Mesendoderm (in vitro differentiated cells): ENCODE measurements at regions not wholly inside any gene's neighbourhood (a gene's known extent, or its start where the extent isn't known, plus 50 kb on each side); places are given as distances from the start of the nearest gene placed in this dataset.

Experiments used
- DNase-seq: peaks from one replicate; pipeline ENCODE4 v3.0.0; 2013
- H2AK5ac ChIP-seq: 2 replicates; pipeline ENCODE4 v1.6.1; 2013; ENCODE audit warnings: low read length, inconsistent platforms
- H2BK120ac ChIP-seq: 2 replicates; pipeline ENCODE4 v1.6.1; 2013; ENCODE audit warnings: low read depth, mild to moderate bottlenecking, low read length, moderate library complexity, mixed read lengths
- H2BK15ac ChIP-seq: replicated peaks from 2 replicates; pipeline ENCODE4 v1.6.1; 2013; ENCODE audit warnings: low read depth, mild to moderate bottlenecking, moderate library complexity
- H2BK5ac ChIP-seq: 2 replicates; pipeline ENCODE4 v1.6.1; 2013; ENCODE audit warnings: low read length, inconsistent platforms
- H3K18ac ChIP-seq: 2 replicates; pipeline ENCODE4 v1.6.1; 2013; ENCODE audit warnings: mild to moderate bottlenecking, low read length, mixed read lengths
- H3K23ac ChIP-seq: one replicate; pipeline ENCODE4 v1.6.1; 2013; ENCODE audit warnings: low read length
- H3K27ac ChIP-seq: 2 replicates; pipeline ENCODE4 v1.5.1; 2013; ENCODE audit warnings: low read depth, mild to moderate bottlenecking, inconsistent platforms, low read length, moderate library complexity
- H3K27me3 ChIP-seq: 2 replicates; pipeline ENCODE4 v1.6.1; 2013; ENCODE audit warnings: low read length, control low read depth, mild to moderate bottlenecking, inconsistent platforms; ENCODE audit not compliant: insufficient read depth, poor library complexity
- H3K36me3 ChIP-seq: 2 replicates; pipeline ENCODE4 v1.6.1; 2013; ENCODE audit warnings: low read length, inconsistent platforms; ENCODE audit not compliant: control insufficient read depth, insufficient read depth
- H3K4ac ChIP-seq: one replicate; pipeline ENCODE4 v1.6.1; 2013; ENCODE audit warnings: low read depth, mild to moderate bottlenecking, low read length, moderate library complexity
- H3K4me1 ChIP-seq: 2 replicates; pipeline ENCODE4 v1.6.1; 2013; ENCODE audit warnings: low read depth, low read length, inconsistent platforms; ENCODE audit not compliant: control insufficient read depth
- H3K4me2 ChIP-seq: 2 replicates; pipeline ENCODE4 v1.6.1; 2013; ENCODE audit warnings: low read length
- H3K4me3 ChIP-seq: 2 replicates; pipeline ENCODE4 v1.5.1; 2013; ENCODE audit warnings: mild to moderate bottlenecking, low read length
- H3K56ac ChIP-seq: one replicate; pipeline ENCODE4 v1.6.1; 2013; ENCODE audit warnings: low read length
- H3K79me1 ChIP-seq: 2 replicates; pipeline ENCODE4 v1.6.1; 2013; ENCODE audit warnings: low read length, inconsistent platforms
- H3K79me2 ChIP-seq: 2 replicates; pipeline ENCODE4 v1.6.1; 2013; ENCODE audit warnings: mild to moderate bottlenecking, low read length; ENCODE audit not compliant: control insufficient read depth, insufficient read depth
- H3K9ac ChIP-seq: 2 replicates; pipeline ENCODE4 v1.6.1; 2013; ENCODE audit warnings: low read length, inconsistent platforms
- H4K5ac ChIP-seq: one replicate; pipeline ENCODE4 v1.6.1; 2013; ENCODE audit warnings: low read length
- H4K8ac ChIP-seq: one replicate; pipeline ENCODE4 v1.6.1; 2013; ENCODE audit warnings: low read depth, mild to moderate bottlenecking, control low read depth, low read length, moderate library complexity
- WGBS: extraction: QIAGEN DNeasy Blood & Tissue Kit; methylation state at CpG from one replicate; pipeline ENCODE4 v1.1.7; 2013; ENCODE audit warnings: low lambda C conversion rate, missing lambda C conversion rate; ENCODE audit not compliant: insufficient coverage; ENCODE audit errors: extremely low coverage; 5-methylcytosine and 5-hydroxymethylcytosine counted together

- Histone ChIP-seq H2BK15ac (no peak overlapping the region), H3K18ac (no peak overlapping the region), H2BK120ac (no peak overlapping the region), H2AK5ac (no peak overlapping the region), H3K27ac (no peak overlapping the region), H3K23ac (no peak overlapping the region), H3K36me3 (no peaks in the 10 kb centered on the region), H4K8ac (no peak overlapping the region), H3K27me3 (no peaks in the 10 kb centered on the region), H3K4ac (no peak overlapping the region), H3K79me1 (no peaks in the 10 kb centered on the region), H3K4me1 (no peaks in the 10 kb centered on the region), H3K9ac (no peak overlapping the region), H3K79me2 (no peaks in the 10 kb centered on the region), H3K56ac (no peak overlapping the region), H3K4me3 (no peak overlapping the region), H2BK5ac (no peak overlapping the region), H3K4me2 (no peak overlapping the region), H4K5ac (no peak overlapping the region)
- DNase-seq = no peak
- no CpG with 5 or more reads among the region's 13 CpGs for WGBS
Observed at GRCh38 chr2:196433116-196433515, 206.4 kb upstream of the CCDC150 start.

GRCh38 chr2:196434217-196434616 is 205.3 kb upstream of the CCDC150 start:
- Histone ChIP-seq H4K8ac (no peak overlapping the region), H3K18ac (no peak overlapping the region), H3K4me1 (no peaks in the 10 kb centered on the region), H3K4ac (no peak overlapping the region), H4K5ac (no peak overlapping the region), H3K79me2 (no peaks in the 10 kb centered on the region), H3K79me1 (no peaks in the 10 kb centered on the region), H3K27ac (no peak overlapping the region), H3K56ac (no peak overlapping the region), H2BK5ac (no peak overlapping the region), H2BK15ac (no peak overlapping the region), H3K4me3 (no peak overlapping the region), H3K9ac (no peak overlapping the region), H2BK120ac (no peak overlapping the region), H3K4me2 (no peak overlapping the region), H3K27me3 (no peaks in the 10 kb centered on the region), H3K36me3 (no peaks in the 10 kb centered on the region), H3K23ac (no peak overlapping the region), H2AK5ac (no peak overlapping the region)
- DNase-seq = no peak
- WGBS = no CpG with 5 or more reads among the region's 5 CpGs

DNA sequence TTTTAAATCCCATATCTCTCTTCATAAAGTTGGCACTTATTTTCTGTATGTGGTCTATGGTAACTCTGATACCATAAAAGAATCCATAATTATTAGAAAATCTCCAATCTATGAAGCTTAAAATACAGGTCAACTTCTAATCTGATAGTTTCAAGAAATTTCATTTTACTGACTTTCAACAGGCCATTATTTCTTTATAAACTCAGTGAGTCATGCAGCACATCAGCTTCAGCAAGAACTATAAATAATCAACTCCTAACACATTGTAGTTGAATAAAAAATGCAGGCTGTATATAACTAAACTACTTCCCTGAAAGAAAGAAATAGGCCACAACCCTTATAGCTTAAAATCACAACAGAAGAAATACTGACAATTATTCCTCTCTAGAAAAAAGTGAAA is 204.3 kb upstream of the CCDC150 start:
- H3K56ac ChIP-seq = no peak overlapping the region
- no peaks in the 10 kb centered on the region for H3K79me2 ChIP-seq
- H3K18ac ChIP-seq = no peak overlapping the region
- no peaks in the 10 kb centered on the region for H3K36me3 ChIP-seq
- H3K79me1 ChIP-seq = no peaks in the 10 kb centered on the region
- H2BK5ac ChIP-seq = no peak overlapping the region
- no peak overlapping the region for H3K9ac ChIP-seq
- H3K23ac ChIP-seq = no peak overlapping the region
- H2BK15ac ChIP-seq = no peak overlapping the region
- H3K4me3 ChIP-seq = no peak overlapping the region
- no peaks in the 10 kb centered on the region for H3K27me3 ChIP-seq
- H3K4me1 ChIP-seq = no peaks in the 10 kb centered on the region
- no peak overlapping the region for H3K27ac ChIP-seq
- H3K4me2 ChIP-seq = no peak overlapping the region
- H3K4ac ChIP-seq = no peak overlapping the region
- H2AK5ac ChIP-seq = no peak overlapping the region
- H4K5ac ChIP-seq = no peak overlapping the region
- no peak for DNase-seq
- no peak overlapping the region for H2BK120ac ChIP-seq
- no peak overlapping the region for H4K8ac ChIP-seq

DNA sequence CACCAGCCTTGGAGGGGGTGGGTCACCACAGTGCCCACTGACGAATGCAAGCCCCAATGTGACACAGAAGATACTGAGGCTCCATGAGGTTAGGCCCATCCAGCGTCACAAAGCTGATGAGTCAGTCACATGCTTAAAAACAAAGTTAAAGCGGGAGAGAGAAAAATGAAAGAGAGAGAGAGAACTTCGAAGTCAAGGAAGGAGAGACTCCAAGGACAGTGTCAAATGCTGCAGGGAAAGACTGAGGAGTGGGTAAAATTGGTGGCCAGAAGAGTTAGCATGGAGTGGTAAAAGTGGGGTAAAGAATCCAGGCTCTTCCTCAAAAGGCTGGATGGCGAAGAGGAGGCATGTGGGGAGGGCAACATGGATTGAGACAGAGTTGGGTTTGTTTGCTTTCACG is 201.9 kb upstream of the CCDC150 start:
- no peak overlapping the region for H4K5ac ChIP-seq
- H3K23ac ChIP-seq = no peak overlapping the region
- H2BK15ac ChIP-seq = no peak overlapping the region
- no peaks in the 10 kb centered on the region for H3K4me1 ChIP-seq
- no peak overlapping the region for H3K4ac ChIP-seq
- no peak for DNase-seq
- no peaks in the 10 kb centered on the region for H3K27me3 ChIP-seq
- H3K4me2 ChIP-seq = no peak overlapping the region
- no peaks in the 10 kb centered on the region for H3K36me3 ChIP-seq
- H3K56ac ChIP-seq = no peak overlapping the region
- no CpG with 5 or more reads among the region's 6 CpGs for WGBS
- no peak overlapping the region for H2BK5ac ChIP-seq
- no peak overlapping the region for H3K27ac ChIP-seq
- H3K79me1 ChIP-seq = no peaks in the 10 kb centered on the region
- no peak overlapping the region for H2BK120ac ChIP-seq
- no peak overlapping the region for H3K4me3 ChIP-seq
- H3K79me2 ChIP-seq = no peaks in the 10 kb centered on the region
- no peak overlapping the region for H2AK5ac ChIP-seq
- H3K18ac ChIP-seq = no peak overlapping the region
- H3K9ac ChIP-seq = no peak overlapping the region
- no peak overlapping the region for H4K8ac ChIP-seq

DNA sequence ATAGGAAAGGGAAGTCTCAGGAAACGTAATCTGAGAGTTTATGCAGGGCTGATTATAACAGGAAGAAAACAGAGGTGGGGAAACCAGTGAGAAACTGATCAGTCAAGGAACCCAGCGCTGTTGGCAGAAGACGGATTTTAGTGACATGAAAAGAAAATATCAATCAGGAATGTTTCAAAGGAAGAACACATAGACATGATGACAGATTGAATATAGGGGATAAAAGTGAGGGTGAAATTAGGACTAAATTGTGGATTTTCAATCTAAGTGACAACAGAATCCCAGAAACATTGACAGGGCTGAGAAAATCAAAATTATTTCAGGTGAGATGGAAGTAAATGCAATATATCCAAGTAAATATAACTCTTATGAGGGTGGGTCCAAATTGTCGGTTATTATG is 199.8 kb upstream of the CCDC150 start:
- no peaks in the 10 kb centered on the region for H3K27me3 ChIP-seq
- H3K79me2 ChIP-seq = no peaks in the 10 kb centered on the region
- no peaks in the 10 kb centered on the region for H3K79me1 ChIP-seq
- H4K5ac ChIP-seq = no peak overlapping the region
- no peak overlapping the region for H3K9ac ChIP-seq
- no peak for DNase-seq
- H2BK120ac ChIP-seq = no peak overlapping the region
- no peak overlapping the region for H2BK15ac ChIP-seq
- H3K36me3 ChIP-seq = no peaks in the 10 kb centered on the region
- no peaks in the 10 kb centered on the region for H3K4me1 ChIP-seq
- H3K27ac ChIP-seq = no peak overlapping the region
- no peak overlapping the region for H3K23ac ChIP-seq
- H2BK5ac ChIP-seq = no peak overlapping the region
- H3K4ac ChIP-seq = no peak overlapping the region
- no peak overlapping the region for H2AK5ac ChIP-seq
- no peak overlapping the region for H3K4me2 ChIP-seq
- no peak overlapping the region for H3K56ac ChIP-seq
- WGBS = no CpG with 5 or more reads among the region's 4 CpGs
- no peak overlapping the region for H3K18ac ChIP-seq
- H3K4me3 ChIP-seq = no peak overlapping the region
- H4K8ac ChIP-seq = no peak overlapping the region

GRCh38 chr2:196440413-196440812 is 199.1 kb upstream of the CCDC150 start:
- Histone ChIP-seq H3K4ac (no peak overlapping the region), H3K18ac (no peak overlapping the region), H2BK15ac (no peak overlapping the region), H3K9ac (no peak overlapping the region), H3K79me1 (no peaks in the 10 kb centered on the region), H4K5ac (no peak overlapping the region), H3K27ac (no peak overlapping the region), H2AK5ac (no peak overlapping the region), H3K4me1 (no peaks in the 10 kb centered on the region), H3K23ac (no peak overlapping the region), H3K27me3 (no peaks in the 10 kb centered on the region), H2BK5ac (no peak overlapping the region), H3K4me3 (no peak overlapping the region), H3K56ac (no peak overlapping the region), H4K8ac (no peak overlapping the region), H3K79me2 (no peaks in the 10 kb centered on the region), H2BK120ac (no peak overlapping the region), H3K4me2 (no peak overlapping the region), H3K36me3 (no peaks in the 10 kb centered on the region)
- DNase-seq = no peak
- no CpG with 5 or more reads among the region's 4 CpGs for WGBS
